Osteocyte (in vitro differentiated cells): ENCODE measurements at regions not wholly inside any gene's neighbourhood (a gene's known extent, or its start where the extent isn't known, plus 50 kb on each side); places are given as distances from the start of the nearest gene placed in this dataset.
"Not testable (repeated sequence)": the region's sequence is repeated elsewhere in the genome, so short reads cannot be mapped to it uniquely, and the experiment has no call there.

Experiments
- DNase-seq: peaks from one replicate; pipeline ENCODE4 v3.0.0; 2021; ENCODE audit warnings: mixed read lengths; ENCODE audit not compliant: unreplicated experiment; ENCODE audit errors: extremely low spot score
- H3K27ac Mint-ChIP-seq: one replicate; pipeline ENCODE4 v1.8.0; 2021; ENCODE audit warnings: mild to moderate bottlenecking, mixed read lengths; ENCODE audit not compliant: unreplicated experiment
- H3K27me3 Mint-ChIP-seq: one replicate; pipeline ENCODE4 v1.8.0; 2021; ENCODE audit warnings: mixed read lengths; ENCODE audit not compliant: unreplicated experiment
- H3K36me3 Mint-ChIP-seq: one replicate; pipeline ENCODE4 v1.8.0; 2021; ENCODE audit warnings: mixed read lengths; ENCODE audit not compliant: unreplicated experiment
- H3K4me1 Mint-ChIP-seq: one replicate; pipeline ENCODE4 v1.8.0; 2021; ENCODE audit warnings: mixed read lengths; ENCODE audit not compliant: unreplicated experiment
- H3K4me3 Mint-ChIP-seq: one replicate; pipeline ENCODE4 v1.8.0; 2021; ENCODE audit warnings: mild to moderate bottlenecking, moderate library complexity, mixed read lengths; ENCODE audit not compliant: unreplicated experiment
- H3K9me3 Mint-ChIP-seq: one replicate; pipeline ENCODE4 v1.8.0; 2021; ENCODE audit warnings: mixed read lengths; ENCODE audit not compliant: unreplicated experiment
- TF ChIP-seq, protein P1 (sequence below): fragments of 200-600 bp; sonication (generic); IDR thresholded peaks from 2 replicates; pipeline ENCODE4 v1.5.0; 2021; ENCODE audit warnings: antibody characterized with exemption, mild to moderate bottlenecking, moderate library complexity

DNA sequence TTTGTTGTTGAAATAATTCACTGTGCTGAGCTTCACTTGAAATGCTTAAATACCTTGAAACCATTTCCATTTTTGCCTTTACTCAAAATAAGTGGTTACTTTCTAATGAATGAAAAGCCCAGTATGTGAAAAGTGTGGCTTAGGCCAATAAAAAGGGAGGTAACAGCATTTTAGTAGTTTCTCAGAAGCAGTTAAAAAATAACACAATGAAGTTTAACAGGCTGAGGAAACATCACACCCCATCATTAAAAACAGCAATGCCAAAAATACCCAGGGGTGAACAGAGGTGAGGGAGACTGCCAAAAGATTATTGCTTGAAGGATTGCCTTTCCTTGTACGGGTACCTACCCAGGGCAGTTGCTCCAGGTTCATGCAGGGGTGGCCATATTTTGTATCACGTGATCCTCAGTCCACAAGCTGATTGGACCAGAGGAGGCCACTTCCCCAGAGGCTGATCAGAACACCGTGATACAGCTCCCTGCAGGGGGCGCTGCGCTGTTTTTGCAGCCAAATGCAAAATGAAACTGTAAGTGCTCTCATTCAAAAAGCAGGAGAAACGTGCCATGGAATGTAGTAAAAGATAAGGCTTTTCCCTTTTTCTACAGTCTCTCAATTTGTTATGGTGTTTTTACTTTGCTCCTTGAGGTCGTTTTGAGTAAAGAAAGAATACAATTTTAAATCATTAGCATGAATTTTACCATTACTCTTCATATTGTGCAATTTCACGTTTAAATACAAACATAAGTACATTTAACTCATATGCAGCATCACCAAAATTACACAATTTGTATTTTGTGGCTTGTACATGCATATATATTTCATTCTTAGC is 70.2 kb upstream of the SH3BP4 start:
- Mint-ChIP-seq H3K36me3 (no peaks in the 10 kb centered on the region), H3K4me1 (peaks cover 16% of the 10 kb centered on the region), H3K9me3 (no peaks in the 10 kb centered on the region), H3K4me3 (no peak overlapping the region), H3K27ac (no peak overlapping the region), H3K27me3 (no peaks in the 10 kb centered on the region)
- DNase-seq = peak; percentile 87
- TF ChIP-seq, protein P1, sequence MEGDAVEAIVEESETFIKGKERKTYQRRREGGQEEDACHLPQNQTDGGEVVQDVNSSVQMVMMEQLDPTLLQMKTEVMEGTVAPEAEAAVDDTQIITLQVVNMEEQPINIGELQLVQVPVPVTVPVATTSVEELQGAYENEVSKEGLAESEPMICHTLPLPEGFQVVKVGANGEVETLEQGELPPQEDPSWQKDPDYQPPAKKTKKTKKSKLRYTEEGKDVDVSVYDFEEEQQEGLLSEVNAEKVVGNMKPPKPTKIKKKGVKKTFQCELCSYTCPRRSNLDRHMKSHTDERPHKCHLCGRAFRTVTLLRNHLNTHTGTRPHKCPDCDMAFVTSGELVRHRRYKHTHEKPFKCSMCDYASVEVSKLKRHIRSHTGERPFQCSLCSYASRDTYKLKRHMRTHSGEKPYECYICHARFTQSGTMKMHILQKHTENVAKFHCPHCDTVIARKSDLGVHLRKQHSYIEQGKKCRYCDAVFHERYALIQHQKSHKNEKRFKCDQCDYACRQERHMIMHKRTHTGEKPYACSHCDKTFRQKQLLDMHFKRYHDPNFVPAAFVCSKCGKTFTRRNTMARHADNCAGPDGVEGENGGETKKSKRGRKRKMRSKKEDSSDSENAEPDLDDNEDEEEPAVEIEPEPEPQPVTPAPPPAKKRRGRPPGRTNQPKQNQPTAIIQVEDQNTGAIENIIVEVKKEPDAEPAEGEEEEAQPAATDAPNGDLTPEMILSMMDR = peak; percentile 66

DNA sequence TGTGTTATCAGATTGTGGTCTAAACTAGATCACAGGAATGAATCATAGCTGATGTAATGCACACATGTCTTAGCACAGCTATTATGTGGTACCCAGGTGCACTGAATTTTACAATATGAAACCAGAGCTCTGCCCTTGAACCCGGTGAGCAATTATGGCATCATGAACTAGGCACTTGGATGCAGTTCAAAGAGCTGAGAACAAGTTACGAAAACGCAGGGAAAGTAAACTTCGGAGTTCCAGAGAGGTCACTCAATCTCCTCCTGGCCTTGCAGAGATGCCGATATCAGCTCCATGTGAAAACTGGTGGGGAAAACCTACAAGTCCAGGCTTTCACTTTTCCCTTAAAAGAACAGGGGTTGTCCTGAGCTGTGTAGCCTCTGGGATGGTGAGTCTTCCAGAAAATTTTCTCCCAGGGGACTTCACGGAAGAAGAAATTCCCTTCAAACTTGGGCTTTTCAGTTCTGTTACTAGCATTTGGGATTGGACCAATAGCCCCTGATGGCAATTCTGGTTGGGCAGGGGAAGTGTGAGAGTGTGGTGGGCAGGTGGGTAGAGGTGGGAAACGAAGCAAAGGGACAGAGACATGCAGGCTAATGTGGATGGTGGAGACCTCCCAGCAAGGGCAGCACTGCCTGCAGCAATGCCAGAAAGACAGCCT is 71.1 kb upstream of the SH3BP4 start:
- TF ChIP-seq, protein P1 = no peak
- Mint-ChIP-seq H3K36me3 (no peaks in the 10 kb centered on the region), H3K4me1 (peaks cover 16% of the 10 kb centered on the region), H3K27ac (no peak overlapping the region), H3K4me3 (no peak overlapping the region), H3K9me3 (no peaks in the 10 kb centered on the region), H3K27me3 (no peaks in the 10 kb centered on the region)
- DNase-seq = no peak

DNA sequence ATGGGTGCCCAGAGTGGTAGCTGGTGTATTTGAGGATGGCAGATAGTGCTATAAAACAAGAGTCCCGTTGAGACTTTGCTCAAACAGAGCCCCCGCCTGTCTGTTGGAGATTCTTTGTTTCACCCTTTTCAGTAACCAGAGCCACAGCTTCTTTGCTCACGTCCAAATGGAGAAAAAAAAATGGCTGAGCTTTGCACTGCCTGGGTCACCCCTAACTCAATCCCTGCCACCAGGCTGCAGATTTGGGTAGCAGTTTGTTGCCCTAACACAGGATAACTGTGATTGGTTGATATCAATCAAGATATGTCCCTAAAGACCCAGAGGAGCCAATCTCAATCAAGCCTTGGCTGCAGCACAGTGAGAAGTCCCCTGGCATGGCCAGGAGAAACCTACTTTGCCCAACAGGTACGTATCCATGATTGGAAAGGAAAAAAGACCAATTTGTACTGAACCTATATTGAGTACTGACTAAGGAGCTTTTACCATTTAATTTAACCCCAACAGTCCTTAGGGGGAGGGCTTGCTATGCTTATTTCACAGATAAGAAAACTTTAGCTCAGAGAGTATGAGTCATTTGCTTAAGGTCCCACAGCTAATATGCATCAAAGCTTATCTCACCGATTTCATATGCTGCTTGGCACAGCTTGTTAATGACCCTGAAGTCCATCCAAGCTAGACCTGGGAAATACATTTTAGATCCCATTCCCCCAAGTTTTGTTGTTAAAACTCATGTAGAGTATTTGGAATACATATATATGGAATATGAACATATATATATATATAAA is 72.0 kb upstream of the SH3BP4 start:
- TF ChIP-seq, protein P1 = no peak
- Mint-ChIP-seq H3K36me3 (no peaks in the 10 kb centered on the region), H3K4me3 (no peak overlapping the region), H3K4me1 (peaks cover 16% of the 10 kb centered on the region), H3K27me3 (no peaks in the 10 kb centered on the region), H3K9me3 (no peaks in the 10 kb centered on the region), H3K27ac (no peak overlapping the region)
- no peak for DNase-seq

DNA sequence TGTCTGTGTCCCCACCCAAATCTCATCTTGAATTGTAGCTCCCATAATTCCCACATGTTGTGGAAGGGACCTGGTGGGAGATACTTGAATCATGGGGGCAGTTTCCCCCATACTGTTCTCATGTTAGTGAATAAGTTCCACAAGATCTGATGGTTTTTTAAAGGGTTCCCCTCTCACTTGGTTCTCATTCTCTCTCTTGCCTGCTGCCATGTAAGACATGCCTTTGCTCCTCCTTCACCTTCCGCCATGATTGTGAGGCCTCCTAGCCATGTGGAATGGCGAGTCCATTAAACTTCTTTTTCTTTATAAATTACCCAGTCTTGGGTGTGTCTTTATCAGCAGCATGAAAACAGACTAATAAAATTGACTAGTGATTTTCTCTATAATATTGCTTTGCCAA is 75.2 kb upstream of the SH3BP4 start:
- H3K27me3 Mint-ChIP-seq, H3K36me3 Mint-ChIP-seq, DNase-seq, H3K9me3 Mint-ChIP-seq, H3K4me3 Mint-ChIP-seq, H3K27ac Mint-ChIP-seq: not testable (repeated sequence)
- peaks cover 12% of the 10 kb centered on the region for H3K4me1 Mint-ChIP-seq

DNA sequence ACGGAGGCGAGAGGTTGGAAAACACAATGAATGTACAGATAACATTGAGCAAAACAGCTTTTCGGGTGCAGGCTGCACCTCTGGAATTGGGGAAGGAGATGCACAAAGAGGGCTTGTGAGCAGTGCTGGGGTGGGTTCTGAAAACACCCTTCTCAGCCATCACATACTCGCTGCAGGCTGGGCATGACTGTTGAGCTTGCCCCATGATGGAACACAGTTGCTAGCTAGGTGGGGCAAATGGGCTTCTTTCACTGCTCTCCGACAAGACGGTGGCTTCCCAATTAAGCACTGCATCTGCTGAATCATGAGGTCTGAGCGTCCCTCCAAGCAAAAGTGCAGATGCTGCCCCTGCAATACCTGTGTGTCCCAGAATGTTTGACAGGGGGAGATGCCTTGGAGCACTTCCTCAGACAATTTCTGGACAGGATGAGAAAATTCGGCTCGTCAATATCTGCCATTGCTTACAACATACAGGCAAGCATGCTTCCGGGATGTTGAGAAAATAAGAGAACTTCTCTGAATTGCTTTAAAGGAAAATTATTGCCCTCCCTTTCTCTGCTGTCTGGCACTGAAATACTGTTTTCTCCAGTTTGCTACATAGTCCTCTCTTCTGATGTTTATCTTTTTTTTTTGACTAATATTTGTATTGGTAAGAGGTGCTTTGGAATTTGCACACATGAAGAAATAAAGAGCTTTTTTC is 77.3 kb upstream of the SH3BP4 start:
- Mint-ChIP-seq H3K27me3 (no peaks in the 10 kb centered on the region), H3K9me3 (no peaks in the 10 kb centered on the region)

More for the DNA sequence above, 77.3 kb upstream of the SH3BP4 start:
- no peaks in the 10 kb centered on the region for H3K36me3 Mint-ChIP-seq
- no peak overlapping the region for H3K27ac Mint-ChIP-seq
- no peak for DNase-seq
- no peak overlapping the region for H3K4me3 Mint-ChIP-seq
- TF ChIP-seq, protein P1 = no peak
- H3K4me1 Mint-ChIP-seq = no peaks in the 10 kb centered on the region
